ENCODE measurements at regions not wholly inside any gene's neighbourhood (a gene's known extent, or its start where the extent isn't known, plus 50 kb on each side); places are given as distances from the start of the nearest gene placed in this dataset.
"Not testable (repeated sequence)": the region's sequence is repeated elsewhere in the genome, so short reads cannot be mapped to it uniquely, and the experiment has no call there.

DNA sequence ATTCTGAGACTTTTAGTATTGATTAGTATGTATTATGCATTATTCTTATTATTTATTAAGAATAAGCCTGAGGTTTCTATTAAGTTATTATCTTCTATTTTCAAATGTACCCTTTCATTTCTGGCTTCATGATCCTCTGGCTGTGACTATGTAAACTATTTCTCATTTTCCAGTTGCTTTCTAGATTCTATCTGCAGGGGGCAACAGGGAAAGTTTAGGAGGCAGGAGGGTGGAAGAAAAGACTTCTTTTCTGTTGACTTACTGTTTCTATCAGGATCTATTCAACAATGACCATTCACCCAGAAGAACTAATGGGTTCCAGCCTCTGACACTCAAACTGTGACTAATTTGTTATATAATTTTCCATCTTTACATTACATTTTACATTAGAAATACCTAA is 653.4 kb upstream of the FSHR start:
- DNase-seq (ENCODE audit: extremely low read depth, low read depth, low spot score): no peak

GRCh38 chr2:49804111-49804510 is 649.8 kb upstream of the FSHR start:
- no peak for DNase-seq (ENCODE audit: extremely low read depth, low read depth, low spot score)

- no peak for DNase-seq (ENCODE audit: extremely low read depth, low read depth, low spot score)
These were observed 647.7 kb upstream of the FSHR start for GRCh38 chr2:49801898-49802450.

DNA sequence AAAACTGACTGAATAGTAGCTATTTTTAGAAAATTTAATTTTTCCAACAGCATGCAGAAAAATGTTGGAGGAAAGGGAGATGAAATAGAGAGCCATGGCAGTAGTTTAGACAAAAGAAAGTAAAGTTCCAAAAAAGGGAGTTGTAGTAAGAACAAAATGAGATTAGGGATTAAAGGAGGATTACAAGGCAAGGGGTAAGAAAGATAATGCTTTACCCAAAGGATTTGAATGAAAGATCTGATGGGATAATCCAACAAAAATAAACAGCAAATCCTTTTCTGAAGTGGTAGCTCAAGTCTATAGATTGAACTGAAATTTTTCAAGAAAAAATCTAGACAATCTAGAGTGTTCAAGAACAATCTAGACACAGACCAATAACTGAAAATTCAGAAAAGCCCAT is 644.3 kb upstream of the FSHR start:
- no peak for DNase-seq (ENCODE audit: extremely low read depth, low read depth, low spot score)

- DNase-seq (ENCODE audit: extremely low read depth, low read depth, low spot score): no peak
These were observed 642.0 kb upstream of the FSHR start for GRCh38 chr2:49796266-49796665.

DNA sequence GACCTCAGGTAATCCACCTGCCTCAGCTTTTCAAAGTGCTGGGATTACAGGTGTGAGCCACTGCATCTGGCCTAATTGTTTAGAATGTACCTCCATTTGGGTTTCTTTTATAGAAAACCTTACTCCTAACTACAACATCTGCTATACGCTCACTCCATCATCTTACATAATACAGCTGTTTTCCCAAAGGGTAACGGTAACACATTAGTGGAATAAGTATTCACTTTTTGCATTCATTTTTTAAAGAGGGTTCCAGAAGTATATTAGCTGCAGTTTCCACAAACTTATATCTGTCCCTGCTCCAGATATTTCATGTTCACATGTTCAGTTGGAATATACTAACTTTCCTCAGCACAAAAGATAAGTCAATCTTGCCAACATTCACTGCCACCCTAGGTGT is 640.1 kb upstream of the FSHR start:
- DNase-seq (ENCODE audit: extremely low read depth, low read depth, low spot score): no peak

DNA sequence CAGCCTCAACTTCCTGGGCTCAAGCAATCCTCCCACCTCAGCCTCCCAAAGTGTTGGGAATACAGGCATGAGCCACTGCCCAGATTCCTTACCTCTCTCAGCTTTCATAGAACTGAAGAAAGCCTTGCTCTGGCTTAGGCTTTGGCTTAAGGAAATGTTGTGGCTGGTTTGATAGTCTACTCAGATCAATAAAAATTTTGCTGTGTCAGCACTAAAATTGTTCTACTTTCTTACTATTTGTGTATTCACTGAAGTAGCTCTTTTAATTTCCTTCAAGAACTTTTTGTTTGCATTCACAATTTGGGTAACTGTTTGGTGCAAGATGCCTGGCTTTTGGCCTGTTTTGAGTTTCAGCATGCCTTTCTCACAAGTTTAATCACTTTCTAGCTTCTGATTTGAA is 634.0 kb upstream of the FSHR start:
- DNase-seq (ENCODE audit: extremely low read depth, low read depth, low spot score): no peak

DNA sequence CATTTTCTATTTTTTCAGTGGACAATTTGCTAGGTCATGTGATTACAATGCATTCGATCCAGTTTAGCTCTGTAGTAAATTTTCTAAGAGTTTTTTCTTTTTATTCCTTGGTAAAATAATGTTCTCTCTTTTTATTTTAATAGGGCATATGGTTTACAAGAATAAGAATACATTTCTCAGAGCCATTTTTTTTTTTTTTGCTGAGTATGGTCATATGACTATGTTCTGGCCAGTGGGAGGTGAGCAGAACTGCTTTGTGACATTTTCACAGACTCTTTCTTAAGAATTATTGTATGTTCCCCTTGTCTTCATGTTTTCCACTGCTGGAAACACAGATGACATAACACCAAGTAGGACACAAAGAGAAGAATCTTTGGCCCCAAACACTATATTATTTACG is 626.6 kb upstream of the FSHR start:
- no peak for DNase-seq (ENCODE audit: extremely low read depth, low read depth, low spot score)

GRCh38 chr2:49772299-49772970 is 618.1 kb upstream of the FSHR start:
- DNase-seq (ENCODE audit: extremely low read depth, low read depth, low spot score): no peak

- no peak for DNase-seq (ENCODE audit: extremely low read depth, low read depth, low spot score)
These were observed 616.6 kb upstream of the FSHR start for GRCh38 chr2:49770919-49771318.

- no peak for DNase-seq (ENCODE audit: extremely low read depth, low read depth, low spot score)
These were observed 613.0 kb upstream of the FSHR start for GRCh38 chr2:49767316-49767715.

DNA sequence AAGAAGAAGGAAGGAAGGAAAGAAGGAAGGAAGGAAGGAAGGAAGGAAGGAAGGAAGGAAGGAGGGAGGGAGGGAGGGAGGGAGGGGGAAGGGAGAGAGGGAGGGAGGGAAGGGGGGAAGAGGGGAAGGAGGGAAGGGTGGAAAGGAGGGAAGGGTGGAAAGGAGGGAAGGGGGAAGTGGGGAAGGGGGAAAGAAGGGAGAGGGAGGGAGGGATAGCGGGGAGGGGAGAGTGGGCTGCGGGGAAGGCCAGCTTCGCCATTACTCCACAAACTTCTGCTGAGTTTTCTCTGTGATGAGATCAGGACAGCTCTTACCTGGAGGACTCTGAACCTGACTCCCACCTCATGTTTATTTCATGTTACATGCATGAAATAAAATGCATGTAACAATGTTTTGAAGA is 601.5 kb upstream of the FSHR start:
- DNase-seq (ENCODE audit: extremely low read depth, low read depth, low spot score): no peak

DNA sequence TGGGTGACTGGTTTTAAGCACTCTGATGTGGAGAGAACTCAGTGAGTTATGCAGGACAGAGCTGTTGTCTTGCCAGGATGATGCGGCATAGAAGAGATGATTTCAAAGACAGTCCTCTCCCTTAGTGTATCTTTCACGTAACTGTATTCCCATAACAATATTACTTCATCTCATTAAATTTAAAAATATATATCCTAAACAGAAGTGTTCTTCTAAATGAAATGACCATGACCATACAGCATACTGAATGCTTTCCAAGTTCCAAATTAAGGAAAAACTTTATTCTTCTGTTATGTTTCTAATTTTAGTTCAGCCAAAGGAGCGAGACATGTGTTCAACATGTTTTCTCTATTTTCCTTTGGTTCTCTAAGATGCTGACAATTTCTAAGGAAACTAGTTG is 600.1 kb upstream of the FSHR start:
- DNase-seq (ENCODE audit: extremely low read depth, low read depth, low spot score): no peak

- DNase-seq (ENCODE audit: extremely low read depth, low read depth, low spot score): peak; percentile 10
These were observed 599.1 kb upstream of the FSHR start for GRCh38 chr2:49753344-49753985.

GRCh38 chr2:49737606-49738005 is 583.3 kb upstream of the FSHR start:
- no peak for DNase-seq (ENCODE audit: extremely low read depth, low read depth, low spot score)

DNA sequence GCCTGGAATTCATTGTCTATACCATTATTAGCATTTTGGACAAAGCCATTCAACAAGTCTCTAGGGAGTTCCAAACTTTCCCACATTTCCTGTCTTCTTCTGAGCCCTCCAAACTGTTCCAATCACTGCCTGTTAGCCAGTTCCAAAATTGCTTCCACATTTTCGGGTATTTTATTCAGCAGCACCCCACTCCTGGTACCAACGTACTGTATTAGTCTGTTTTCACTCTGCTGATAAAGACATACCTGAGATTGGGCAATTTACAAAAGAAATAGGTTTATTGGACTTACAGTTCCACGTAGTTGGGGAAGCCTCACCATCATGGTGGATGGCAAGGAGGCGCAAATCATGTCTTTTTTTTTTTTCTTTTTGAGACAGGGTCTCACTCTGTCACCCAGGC is 578.6 kb upstream of the FSHR start:
- not testable (repeated sequence) for DNase-seq (ENCODE audit: extremely low read depth, low read depth, low spot score)

- DNase-seq (ENCODE audit: extremely low read depth, low read depth, low spot score): no peak
These were observed 564.9 kb upstream of the FSHR start for GRCh38 chr2:49719241-49719640.

DNA sequence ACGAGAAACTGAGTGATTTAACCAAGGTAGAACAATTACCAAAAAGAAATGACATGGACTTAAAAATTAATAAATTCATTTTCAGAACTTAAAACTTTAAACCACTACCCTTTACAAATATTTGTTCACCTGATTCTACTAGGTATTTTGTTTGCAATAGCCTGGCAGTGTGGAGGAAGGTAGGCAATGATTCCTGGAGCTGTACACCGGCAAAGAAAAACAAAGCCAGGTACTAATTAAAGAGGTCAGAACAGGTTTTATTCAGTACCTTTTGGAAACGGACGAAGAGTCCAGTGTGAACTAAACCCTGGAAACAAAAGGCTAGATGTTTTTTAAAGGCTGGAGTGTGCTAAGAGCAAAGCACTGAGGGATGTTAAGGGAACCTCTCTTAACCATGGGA is 561.3 kb upstream of the FSHR start:
- no peak for DNase-seq (ENCODE audit: extremely low read depth, low read depth, low spot score)

GRCh38 chr2:49714454-49714853 is 560.1 kb upstream of the FSHR start:
- no peak for DNase-seq (ENCODE audit: extremely low read depth, low read depth, low spot score)

DNA sequence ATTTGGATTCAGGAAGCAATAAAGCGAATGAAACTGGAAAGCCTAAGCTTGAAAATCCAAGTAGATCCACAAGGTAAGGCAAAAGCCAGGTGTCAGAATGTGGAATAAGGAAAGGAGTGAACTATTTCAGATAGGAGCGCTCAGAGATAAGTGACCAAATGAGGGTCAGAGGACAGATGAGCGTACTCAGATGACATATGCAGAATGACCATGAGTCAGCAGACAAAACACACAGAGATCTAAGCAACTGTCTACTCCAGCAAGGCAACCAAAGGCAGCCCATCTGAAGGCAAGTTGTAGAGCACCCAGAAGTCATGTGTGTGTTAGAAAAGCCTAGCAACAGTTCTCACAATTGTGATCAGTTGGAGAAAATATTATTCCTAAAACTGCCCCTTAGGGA is 548.4 kb upstream of the FSHR start:
- no peak for DNase-seq (ENCODE audit: extremely low read depth, low read depth, low spot score)

DNA sequence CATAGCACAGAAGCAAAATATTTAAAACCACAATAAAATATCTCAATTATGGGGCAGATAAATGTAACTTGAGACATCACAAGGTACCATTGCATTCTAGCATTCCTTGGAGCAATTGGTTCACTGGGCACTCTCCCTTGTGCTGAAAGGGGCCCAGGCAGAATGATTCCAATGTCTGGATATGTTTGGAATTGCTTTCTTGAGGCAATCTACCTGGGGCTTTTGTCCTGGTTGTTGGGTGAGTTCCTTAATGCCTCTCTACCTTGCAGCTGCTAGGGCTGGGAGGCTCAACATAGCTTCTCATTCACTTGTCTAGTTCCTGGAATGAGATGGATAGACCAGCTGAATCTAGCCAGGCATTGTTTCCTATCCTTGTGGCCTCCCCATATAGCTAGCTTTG is 539.6 kb upstream of the FSHR start:
- DNase-seq (ENCODE audit: extremely low read depth, low read depth, low spot score): no peak

- DNase-seq (ENCODE audit: extremely low read depth, low read depth, low spot score): not testable (repeated sequence)
These were observed 537.7 kb upstream of the FSHR start for GRCh38 chr2:49692022-49692421.

GRCh38 chr2:49687918-49688317 is 533.6 kb upstream of the FSHR start:
- no peak for DNase-seq (ENCODE audit: extremely low read depth, low read depth, low spot score)
